NCI-H748 (cell line): ENCODE measurements at regions not wholly inside any gene's neighbourhood (a gene's known extent, or its start where the extent isn't known, plus 50 kb on each side); places are given as distances from the start of the nearest gene placed in this dataset.
"Not testable (repeated sequence)": the region's sequence is repeated elsewhere in the genome, so short reads cannot be mapped to it uniquely, and the experiment has no call there.

ENCODE experiments used
- DNase-seq: peaks from one replicate; lab custom pipeline; 2025; ENCODE audit not compliant: unreplicated experiment; lab: John Stamatoyannopoulos, UW

- no peak for DNase-seq
These were observed 70.0 kb upstream of the HGF start for GRCh38 chr7:81839708-81840369.

- no peak for DNase-seq
These were observed 63.6 kb upstream of the HGF start for GRCh38 chr7:81833401-81833800.

GRCh38 chr7:81831883-81832282 lies 62.0 kb upstream of the HGF start:
- DNase-seq: no peak

GRCh38 chr7:81829511-81829910 lies 59.7 kb upstream of the HGF start:
- not testable (repeated sequence) for DNase-seq

GRCh38 chr7:81822811-81823210 lies 53.0 kb upstream of the HGF start:
- no peak for DNase-seq

- no peak for DNase-seq
These were observed 50.0 kb upstream of the HGF start for GRCh38 chr7:81819861-81820260.
